Ishikawa (cell line): ENCODE measurements at regions not wholly inside any gene's neighbourhood (a gene's known extent, or its start where the extent isn't known, plus 50 kb on each side); places are given as distances from the start of the nearest gene placed in this dataset.

Source experiments
- CEBPB ChIP-seq: IDR thresholded peaks from 2 replicates; pipeline ENCODE4 v1.6.1; 2012
- CREB1 ChIP-seq: IDR thresholded peaks from 2 replicates; pipeline ENCODE4 v1.6.1; 2012; ENCODE audit warnings: low read depth
- EGR1 ChIP-seq: IDR thresholded peaks from 2 replicates; pipeline ENCODE4 v1.6.1; 2012
- TAF1 ChIP-seq: IDR thresholded peaks from 2 replicates; pipeline ENCODE4 v1.6.1; 2012; ENCODE audit warnings: low read depth, mild to moderate bottlenecking
- YY1 ChIP-seq: IDR thresholded peaks from 2 replicates; pipeline ENCODE4 v1.6.1; 2012; ENCODE audit warnings: low read depth
- TF ChIP-seq, protein P1 (sequence below): IDR thresholded peaks from 2 replicates; pipeline ENCODE4 v1.6.1; 2012

DNA sequence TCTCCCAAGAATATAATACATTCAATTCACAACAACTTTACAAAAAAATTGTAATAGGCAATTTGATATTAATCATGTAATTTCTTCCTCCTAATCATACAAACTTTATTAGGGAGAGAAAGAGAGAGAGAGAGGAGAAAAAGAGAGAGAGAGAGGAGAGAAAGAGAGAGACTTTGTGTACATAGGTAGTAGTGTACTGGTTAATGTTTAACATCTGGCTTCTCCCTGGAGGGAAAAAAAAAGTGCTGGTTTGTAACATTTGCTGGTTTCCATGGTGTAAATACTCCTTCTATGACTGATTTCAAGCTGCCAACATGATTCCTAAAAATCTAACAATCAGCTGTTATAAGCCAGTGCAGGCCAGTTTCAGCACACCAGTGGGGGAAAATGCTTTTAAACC lies 98.0 kb upstream of the ARHGEF26 start:
- TF ChIP-seq CEBPB, result no peak
- no peak for TF ChIP-seq EGR1
- TF ChIP-seq CREB1, result no peak
- no peak for TF ChIP-seq YY1
- TF ChIP-seq, protein P1, sequence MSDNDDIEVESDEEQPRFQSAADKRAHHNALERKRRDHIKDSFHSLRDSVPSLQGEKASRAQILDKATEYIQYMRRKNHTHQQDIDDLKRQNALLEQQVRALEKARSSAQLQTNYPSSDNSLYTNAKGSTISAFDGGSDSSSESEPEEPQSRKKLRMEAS, result no peak
- no peak for TF ChIP-seq TAF1
